GM21526 (cell line): ENCODE measurements at regions not wholly inside any gene's neighbourhood (a gene's known extent, or its start where the extent isn't known, plus 50 kb on each side); places are given as distances from the start of the nearest gene placed in this dataset.
"Not testable (repeated sequence)": the region's sequence is repeated elsewhere in the genome, so short reads cannot be mapped to it uniquely, and the experiment has no call there.

Source experiments
- ATAC-seq: cut with Tn5 transposase; IDR thresholded peaks from one replicate; pipeline ENCODE4 v1.9.1; 2021; ENCODE audit warnings: moderate library complexity; ENCODE audit not compliant: unreplicated experiment, low FRiP score

- no peak for ATAC-seq
Measured at GRCh38 chr14:105891631-105892452, 365.5 kb downstream of the TMEM121 start.

- not testable (repeated sequence) for ATAC-seq
Measured at GRCh38 chr14:105892453-105893441, 366.4 kb downstream of the TMEM121 start.

- ATAC-seq, result not testable (repeated sequence)
Measured at GRCh38 chr14:105893686-105894085, 367.3 kb downstream of the TMEM121 start.

- no peak for ATAC-seq
Measured at GRCh38 chr14:105894125-105894977, 368.0 kb downstream of the TMEM121 start.

- no peak for ATAC-seq
Measured at GRCh38 chr14:105894978-105895881, 368.8 kb downstream of the TMEM121 start.

- ATAC-seq, result not testable (repeated sequence)
Measured at GRCh38 chr14:105896206-105896605, 369.8 kb downstream of the TMEM121 start.

- not testable (repeated sequence) for ATAC-seq
Measured at GRCh38 chr14:105896961-105897724, 370.8 kb downstream of the TMEM121 start.

- no peak for ATAC-seq
Measured at GRCh38 chr14:105897725-105898113, 371.3 kb downstream of the TMEM121 start.

- ATAC-seq, result no peak
Measured at GRCh38 chr14:105898482-105899010, 372.2 kb downstream of the TMEM121 start.

- ATAC-seq, result no peak
Measured at GRCh38 chr14:105899071-105899641, 372.8 kb downstream of the TMEM121 start.

- no peak for ATAC-seq
Measured at GRCh38 chr14:105899657-105900397, 373.4 kb downstream of the TMEM121 start.

GRCh38 chr14:105900398-105901160, 374.2 kb downstream of the TMEM121 start:
- ATAC-seq, result no peak

- no peak for ATAC-seq
Measured at GRCh38 chr14:105901226-105901625, 374.8 kb downstream of the TMEM121 start.

- no peak for ATAC-seq
Measured at GRCh38 chr14:105902131-105902898, 375.9 kb downstream of the TMEM121 start.

- ATAC-seq, result not testable (repeated sequence)
Measured at GRCh38 chr14:105902899-105903165, 376.4 kb downstream of the TMEM121 start.

GRCh38 chr14:105903971-105904370, 377.6 kb downstream of the TMEM121 start:
- ATAC-seq, result no peak
